NCI-H1048 (cell line): ENCODE measurements at regions not wholly inside any gene's neighbourhood (a gene's known extent, or its start where the extent isn't known, plus 50 kb on each side); places are given as distances from the start of the nearest gene placed in this dataset.
"Not testable (repeated sequence)": the region's sequence is repeated elsewhere in the genome, so short reads cannot be mapped to it uniquely, and the experiment has no call there.

Experiments
- DNase-seq: peaks from one replicate; lab custom pipeline; 2025; lab: John Stamatoyannopoulos, UW

- no peak for DNase-seq
Measured at GRCh38 chr12:75705749-75706711, 194.6 kb upstream of the KRR1 start.

- no peak for DNase-seq
Measured at GRCh38 chr12:75704664-75705063, 193.3 kb upstream of the KRR1 start.

DNA sequence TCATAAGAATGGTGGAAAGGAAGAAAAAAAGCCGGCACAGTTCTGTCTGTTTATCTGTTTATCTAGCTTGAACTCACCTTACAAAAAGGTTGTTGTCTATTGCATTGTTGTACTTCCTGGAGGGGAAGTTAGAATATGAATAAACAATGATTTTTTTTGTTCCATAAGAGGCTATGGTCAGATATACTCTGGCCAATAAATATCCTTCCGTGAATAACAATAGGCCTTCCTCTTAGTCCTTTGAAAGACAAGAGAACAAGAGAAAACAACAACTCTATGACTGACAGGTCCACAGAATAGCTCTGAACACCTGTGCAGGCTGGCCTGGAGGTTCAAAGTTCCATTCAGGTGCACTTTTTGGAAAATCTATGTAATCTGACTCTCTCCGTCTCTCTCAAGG is 192.8 kb upstream of the KRR1 start:
- DNase-seq, result no peak

- no peak for DNase-seq
Measured at GRCh38 chr12:75703131-75703530, 191.7 kb upstream of the KRR1 start.

- no peak for DNase-seq
Measured at GRCh38 chr12:75702477-75703093, 191.2 kb upstream of the KRR1 start.

GRCh38 chr12:75701859-75702258 is 190.4 kb upstream of the KRR1 start:
- DNase-seq, result no peak

DNA sequence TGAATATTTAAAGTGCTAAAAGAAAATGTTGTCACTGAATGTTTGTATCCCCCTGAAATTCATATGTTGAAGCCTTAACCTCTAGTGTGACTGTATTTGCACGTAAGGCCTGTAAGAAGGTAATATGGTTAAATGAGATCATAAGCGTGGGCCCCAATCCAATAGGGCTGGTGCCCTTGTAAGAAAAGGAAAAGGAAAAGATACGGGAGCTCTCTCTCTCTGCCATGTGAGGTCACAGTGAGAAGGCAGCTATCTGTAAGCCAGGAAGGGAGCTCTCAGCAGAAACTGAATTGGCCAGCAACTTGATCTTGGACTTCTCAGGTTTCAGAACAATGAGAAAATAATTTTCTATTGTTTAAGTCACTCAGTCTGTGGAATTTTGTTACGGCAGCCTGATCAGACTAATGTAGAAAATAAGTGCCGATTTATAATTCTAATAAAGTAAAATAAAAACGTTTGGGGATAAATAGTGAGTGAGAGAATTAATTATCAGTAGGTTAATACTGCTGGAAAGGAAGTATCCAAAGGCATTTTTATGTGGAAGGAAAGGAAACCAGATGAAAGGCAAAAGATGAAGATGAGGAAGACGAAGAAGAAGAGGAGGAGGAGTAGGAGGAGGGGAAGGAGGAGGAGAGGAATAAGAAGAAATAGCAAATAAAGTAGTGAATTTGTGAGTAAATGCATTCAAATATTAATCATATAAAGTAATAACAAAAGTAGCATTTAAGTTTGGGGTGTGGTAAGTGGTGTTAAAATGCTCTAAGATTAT is 188.5 kb upstream of the KRR1 start:
- no peak for DNase-seq

GRCh38 chr12:75699251-75699650 is 187.8 kb upstream of the KRR1 start:
- DNase-seq, result no peak

GRCh38 chr12:75698052-75698451 is 186.6 kb upstream of the KRR1 start:
- DNase-seq, result no peak

GRCh38 chr12:75695926-75696325 is 184.5 kb upstream of the KRR1 start:
- no peak for DNase-seq

GRCh38 chr12:75694534-75695268 is 183.3 kb upstream of the KRR1 start:
- DNase-seq, result no peak

GRCh38 chr12:75692876-75693275 is 181.5 kb upstream of the KRR1 start:
- no peak for DNase-seq

DNA sequence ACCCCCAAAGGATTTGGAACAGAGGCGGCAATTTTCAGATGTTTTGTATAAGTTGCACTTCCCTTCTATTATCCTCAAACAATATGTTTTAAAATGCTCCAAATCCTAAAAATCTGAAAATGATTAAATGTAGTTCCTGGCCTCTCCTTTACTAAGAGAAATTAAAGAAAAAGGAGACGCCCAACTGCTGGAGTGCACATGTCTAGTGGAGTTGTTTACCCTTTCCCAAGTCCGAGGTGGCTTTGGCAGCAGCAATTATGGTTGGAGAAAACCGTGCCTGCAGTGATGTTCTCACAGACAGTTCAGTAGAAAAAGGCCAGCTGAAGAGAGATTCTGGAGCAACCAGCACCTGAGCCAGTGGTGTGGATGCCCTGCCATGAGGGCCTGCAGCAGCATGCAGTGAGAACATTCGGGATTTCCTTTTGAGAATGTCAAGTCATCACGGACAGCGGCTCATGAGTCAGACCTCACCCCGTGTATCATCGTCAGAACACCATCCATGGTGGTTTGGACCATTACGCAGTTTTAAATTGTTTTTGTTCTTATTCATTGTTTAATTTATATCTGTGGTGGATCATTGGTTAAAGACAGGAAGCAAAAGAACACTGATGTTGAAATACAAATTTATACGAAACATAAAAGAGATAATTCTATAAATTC is 179.0 kb upstream of the KRR1 start:
- no peak for DNase-seq

GRCh38 chr12:75686233-75686632 is 174.8 kb upstream of the KRR1 start:
- not testable (repeated sequence) for DNase-seq

GRCh38 chr12:75685617-75686225 is 174.3 kb upstream of the KRR1 start:
- no peak for DNase-seq

DNA sequence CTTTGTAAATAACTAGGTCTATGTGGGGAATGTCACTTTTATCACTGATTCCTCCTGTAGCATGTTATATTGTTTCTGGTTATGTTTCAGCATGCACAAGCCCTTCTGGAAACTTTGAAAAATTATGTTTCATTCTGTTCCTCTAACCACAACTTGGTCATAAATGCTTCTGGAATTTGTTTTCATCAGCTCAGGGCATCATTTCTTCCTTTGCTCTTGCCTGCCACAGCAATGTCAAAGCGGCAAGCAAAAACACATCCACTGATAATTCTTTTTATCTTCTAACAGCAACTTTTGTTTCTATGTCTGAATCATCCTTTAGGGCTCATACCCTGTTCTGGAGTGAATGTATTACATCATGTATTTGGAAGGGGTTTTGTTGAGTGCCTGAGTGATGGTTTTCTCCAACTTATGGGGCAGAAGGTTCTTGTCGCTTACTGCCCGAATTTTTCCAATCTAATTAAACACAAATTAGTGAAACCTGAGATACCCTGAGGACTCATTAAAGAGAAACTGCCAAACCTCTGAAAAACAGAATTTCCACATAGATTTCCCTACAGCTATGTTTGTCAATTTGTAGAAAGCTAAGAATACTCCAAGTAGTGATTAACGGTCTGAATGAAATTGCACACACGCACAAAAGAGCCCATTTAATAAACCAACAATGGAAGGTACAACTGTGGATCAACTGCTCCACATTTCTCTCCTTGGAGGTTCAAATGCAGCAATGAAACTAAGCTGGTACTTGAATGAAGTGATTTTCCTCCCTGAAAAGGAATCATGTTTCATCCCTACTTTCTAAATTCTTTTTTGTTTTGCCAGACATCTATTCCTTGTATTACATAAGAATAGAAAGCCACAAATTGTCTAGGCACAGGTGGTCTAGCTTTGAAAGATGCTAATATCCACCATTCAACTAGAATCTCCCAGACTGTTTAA is 173.5 kb upstream of the KRR1 start:
- DNase-seq, result no peak

DNA sequence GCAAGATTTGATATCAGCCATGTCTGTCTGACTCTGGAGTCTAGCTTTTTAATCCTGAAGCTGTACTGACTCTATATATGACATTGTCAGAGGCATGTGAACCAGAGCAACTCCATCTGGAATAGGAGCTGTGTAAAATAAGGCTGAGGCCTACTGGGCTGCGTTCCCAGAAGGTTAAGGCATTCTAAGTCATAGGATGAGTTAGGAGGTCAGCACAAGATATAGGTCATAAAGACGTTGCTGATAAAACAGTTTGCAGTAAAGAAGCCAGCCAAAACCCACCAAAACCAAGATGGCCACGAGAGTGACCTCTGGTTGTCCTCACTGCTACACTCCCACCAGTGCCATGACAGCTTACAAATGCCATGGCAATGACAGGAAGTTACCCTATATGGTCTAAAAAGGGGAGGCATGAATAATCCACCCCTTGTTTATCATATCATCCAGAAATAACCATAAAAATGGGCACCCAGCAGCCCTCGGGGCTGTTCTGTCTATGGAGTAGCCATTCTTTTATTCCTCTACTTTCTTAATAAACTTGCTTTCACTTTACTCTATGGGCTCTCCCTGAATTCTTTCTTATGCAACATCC is 172.7 kb upstream of the KRR1 start:
- DNase-seq, result not testable (repeated sequence)

GRCh38 chr12:75683220-75683619 is 171.8 kb upstream of the KRR1 start:
- DNase-seq, result no peak

- DNase-seq, result no peak
Measured at GRCh38 chr12:75677522-75677921, 166.1 kb upstream of the KRR1 start.
